CD4-positive, alpha-beta memory T cell (primary cell): ENCODE measurements at regions not wholly inside any gene's neighbourhood (a gene's known extent, or its start where the extent isn't known, plus 50 kb on each side); places are given as distances from the start of the nearest gene placed in this dataset.
"Not testable (repeated sequence)": the region's sequence is repeated elsewhere in the genome, so short reads cannot be mapped to it uniquely, and the experiment has no call there.

Source experiments
- CTCF ChIA-PET: fragments of 350-600 bp; sonication (Branson Sonifier 250); formaldehyde crosslinking; loops from one replicate; lab custom pipeline; 2021; ENCODE audit warnings: inconsistent platforms; ENCODE audit not compliant: partially characterized antibody; lab: Charles Lee
- POLR2A ChIA-PET: fragments of 350-600 bp; sonication (Branson Sonifier 250); formaldehyde crosslinking; loops from one replicate; lab custom pipeline; 2021; ENCODE audit not compliant: partially characterized antibody; lab: Charles Lee
- DNase-seq, 5 donors: peaks; one replicate each; pipeline versions ENCODE4 v3.0.0 to v3.0.0-alpha.2; 2020 to 2022; ENCODE audit warnings: mixed read lengths in 1 of 5
- H3K27ac ChIP-seq: one replicate; pipeline ENCODE4 v1.7.0; 2013; ENCODE audit warnings: low read depth, low read length
- H3K27me3 ChIP-seq: 2 replicates; pipeline ENCODE4 v1.7.0; 2013; ENCODE audit warnings: mild to moderate bottlenecking, low read length, moderate library complexity; ENCODE audit not compliant: insufficient read depth
- H3K36me3 ChIP-seq: 2 replicates; pipeline ENCODE4 v1.7.0; 2013; ENCODE audit warnings: mild to moderate bottlenecking, low read length, moderate library complexity; ENCODE audit not compliant: insufficient read depth
- H3K4me1 ChIP-seq: 2 replicates; pipeline ENCODE4 v1.7.0; 2013; ENCODE audit warnings: mild to moderate bottlenecking, low read length, moderate library complexity; ENCODE audit not compliant: insufficient read depth
- H3K4me3 ChIP-seq, 2 donors: one replicate each; pipeline ENCODE4 v1.7.0; 2013; ENCODE audit warnings: low read length in 2 of 2, mild to moderate bottlenecking in 1 of 2
- H3K9me3 ChIP-seq, 2 donors: one replicate each; pipeline ENCODE4 v1.7.0; 2013; ENCODE audit warnings: low read length in 2 of 2, control low read depth in 1 of 2; ENCODE audit not compliant: control insufficient read depth in 1 of 2
- H3K27ac Mint-ChIP-seq, 7 donors: one replicate each; pipeline ENCODE4 v1.8.0; 2020 to 2021; ENCODE audit warnings: mixed read lengths in 7 of 7, mild to moderate bottlenecking in 6 of 7, inconsistent platforms in 3 of 7, moderate library complexity in 3 of 7
- H3K27me3 Mint-ChIP-seq, 2 donors: one replicate each; pipeline ENCODE4 v1.8.0; 2020 to 2021; ENCODE audit warnings: mixed read lengths in 2 of 2
- H3K36me3 Mint-ChIP-seq, 2 donors: one replicate each; pipeline ENCODE4 v1.8.0; 2020 to 2021; ENCODE audit warnings: mixed read lengths in 2 of 2, inconsistent platforms in 1 of 2, mild to moderate bottlenecking in 1 of 2
- H3K4me1 Mint-ChIP-seq, 4 donors: one replicate each; pipeline ENCODE4 v1.8.0; 2020 to 2021; ENCODE audit warnings: mixed read lengths in 4 of 4, mild to moderate bottlenecking in 1 of 4
- H3K4me3 Mint-ChIP-seq, 8 donors: one replicate each; pipeline ENCODE4 v1.8.0; 2020 to 2021; ENCODE audit warnings: mixed read lengths in 8 of 8, mild to moderate bottlenecking in 7 of 8, moderate library complexity in 6 of 8, inconsistent platforms in 3 of 8
- H3K9me3 Mint-ChIP-seq, 8 donors: one replicate each; pipeline ENCODE4 v1.8.0; 2020 to 2021; ENCODE audit warnings: mixed read lengths in 8 of 8, mild to moderate bottlenecking in 5 of 8, inconsistent platforms in 3 of 8, moderate library complexity in 1 of 8
- intact Hi-C: fragments of 100-400 bp; cut with micrococcal nuclease; formaldehyde crosslinking; loops from one replicate; pipeline ENCODE4 v1.15.1; 2023

GRCh38 chrX:63270873-63271272 is 80.3 kb downstream of the SPIN4 start:
- Histone ChIP-seq H3K27ac (no peak overlapping the region), H3K36me3 (no peaks in the 10 kb centered on the region), H3K9me3 (no peaks in the 10 kb centered on the region), H3K4me3 (no peak overlapping the region), H3K27me3 (no peaks in the 10 kb centered on the region), H3K4me1 (no peaks in the 10 kb centered on the region)
- intact Hi-C loops = no loop called here
- Mint-ChIP-seq H3K4me1 (no peaks in the 10 kb centered on the region), H3K27me3 (peaks cover 0 to 1% of the 10 kb centered on the region in 2 donors), H3K4me3 (no peak overlapping the region), H3K36me3 (no peaks in the 10 kb centered on the region), H3K9me3 (peaks cover 0 to 2% (median 0%) of the 10 kb centered on the region in 8 donors), H3K27ac (no peak overlapping the region)
- ChIA-PET CTCF (no interaction called here), POLR2A (no interaction called here)
- DNase-seq = no peak

GRCh38 chrX:63258144-63258543 is 93.0 kb downstream of the SPIN4 start:
- Mint-ChIP-seq H3K4me3 (no peak overlapping the region), H3K9me3 (peaks cover 0 to 5% (median 0%) of the 10 kb centered on the region in 8 donors), H3K27me3 (no peaks in the 10 kb centered on the region), H3K27ac (no peak overlapping the region), H3K36me3 (no peaks in the 10 kb centered on the region), H3K4me1 (no peaks in the 10 kb centered on the region)
- no peak for DNase-seq
- H3K9me3 ChIP-seq = no peaks in the 10 kb centered on the region
- no peaks in the 10 kb centered on the region for H3K27me3 ChIP-seq
- H3K27ac ChIP-seq = no peak overlapping the region
- no peak overlapping the region for H3K4me3 ChIP-seq
- H3K4me1 ChIP-seq = no peaks in the 10 kb centered on the region
- intact Hi-C loops = no loop called here
- POLR2A ChIA-PET = no interaction called here
- no peaks in the 10 kb centered on the region for H3K36me3 ChIP-seq
- CTCF ChIA-PET = no interaction called here

- POLR2A ChIA-PET = no interaction called here
- H3K4me1 Mint-ChIP-seq = no peaks in the 10 kb centered on the region
- Histone ChIP-seq H3K27me3 (no peaks in the 10 kb centered on the region), H3K36me3 (no peaks in the 10 kb centered on the region), H3K4me1 (no peaks in the 10 kb centered on the region), H3K4me3 (no peak overlapping the region), H3K27ac (no peak overlapping the region), H3K9me3 (no peaks in the 10 kb centered on the region)
- H3K4me3 Mint-ChIP-seq = no peak overlapping the region
- CTCF ChIA-PET = interaction anchor here (0.8 to 1.7 kb wide), 4 partner anchors 12 to 437 kb away, joined by 3 to 5 read pairs (median 4); no protein-coding TSS in a partner anchor
- intact Hi-C loops = no loop called here
- peaks cover 0 to 1% of the 10 kb centered on the region in 2 donors for H3K27me3 Mint-ChIP-seq
- peak; percentile 43 to 59 (median 50) for DNase-seq
- peaks cover 0 to 2% (median 0%) of the 10 kb centered on the region in 8 donors for H3K9me3 Mint-ChIP-seq
- no peak overlapping the region for H3K27ac Mint-ChIP-seq
- no peaks in the 10 kb centered on the region for H3K36me3 Mint-ChIP-seq
These were observed 100.8 kb downstream of the SPIN4 start for GRCh38 chrX:63250253-63250868.

GRCh38 chrX:63242689-63243088 is 108.4 kb downstream of the SPIN4 start:
- DNase-seq, CTCF ChIA-PET, H3K27me3 ChIP-seq, H3K4me1 ChIP-seq, H3K27ac Mint-ChIP-seq, H3K9me3 Mint-ChIP-seq, H3K27me3 Mint-ChIP-seq, POLR2A ChIA-PET, H3K4me3 ChIP-seq, H3K9me3 ChIP-seq, intact Hi-C loops, H3K4me3 Mint-ChIP-seq, H3K36me3 Mint-ChIP-seq, H3K27ac ChIP-seq, H3K4me1 Mint-ChIP-seq, H3K36me3 ChIP-seq: not testable (repeated sequence)

- H3K27ac ChIP-seq, POLR2A ChIA-PET, H3K27me3 Mint-ChIP-seq, H3K27ac Mint-ChIP-seq, CTCF ChIA-PET, H3K36me3 Mint-ChIP-seq, H3K4me1 Mint-ChIP-seq, H3K9me3 ChIP-seq, intact Hi-C loops, H3K36me3 ChIP-seq, DNase-seq, H3K4me3 Mint-ChIP-seq, H3K9me3 Mint-ChIP-seq, H3K27me3 ChIP-seq, H3K4me3 ChIP-seq, H3K4me1 ChIP-seq: not testable (repeated sequence)
These were observed 115.2 kb downstream of the SPIN4 start for GRCh38 chrX:63235963-63236362.

GRCh38 chrX:63233013-63233412 is 118.1 kb downstream of the SPIN4 start:
- H3K9me3 Mint-ChIP-seq, DNase-seq, H3K27ac ChIP-seq, H3K9me3 ChIP-seq, CTCF ChIA-PET, H3K36me3 Mint-ChIP-seq, H3K27me3 Mint-ChIP-seq, H3K27ac Mint-ChIP-seq, H3K36me3 ChIP-seq, H3K4me1 ChIP-seq, intact Hi-C loops, POLR2A ChIA-PET, H3K4me3 Mint-ChIP-seq, H3K4me1 Mint-ChIP-seq, H3K27me3 ChIP-seq, H3K4me3 ChIP-seq: not testable (repeated sequence)

GRCh38 chrX:63218202-63218601 is 132.9 kb downstream of the SPIN4 start:
- H3K27me3 ChIP-seq, H3K4me1 Mint-ChIP-seq, H3K36me3 Mint-ChIP-seq, H3K9me3 ChIP-seq, H3K27ac Mint-ChIP-seq, POLR2A ChIA-PET, H3K36me3 ChIP-seq, H3K4me3 Mint-ChIP-seq, H3K4me1 ChIP-seq, H3K27ac ChIP-seq, intact Hi-C loops, CTCF ChIA-PET, H3K9me3 Mint-ChIP-seq, H3K27me3 Mint-ChIP-seq, DNase-seq, H3K4me3 ChIP-seq: not testable (repeated sequence)

GRCh38 chrX:63217549-63217948 is 133.6 kb downstream of the SPIN4 start:
- H3K27me3 Mint-ChIP-seq, H3K9me3 ChIP-seq, H3K27ac ChIP-seq, H3K27ac Mint-ChIP-seq, H3K4me3 Mint-ChIP-seq, CTCF ChIA-PET, DNase-seq, POLR2A ChIA-PET, H3K36me3 ChIP-seq, H3K4me1 Mint-ChIP-seq, intact Hi-C loops, H3K4me3 ChIP-seq, H3K4me1 ChIP-seq, H3K27me3 ChIP-seq, H3K36me3 Mint-ChIP-seq, H3K9me3 Mint-ChIP-seq: not testable (repeated sequence)
